Skin of body (tissue), 1 donor: ENCODE measurements at regions not wholly inside any gene's neighbourhood (a gene's known extent, or its start where the extent isn't known, plus 50 kb on each side); places are given as distances from the start of the nearest gene placed in this dataset.

Source experiments
- DNase-seq: peaks from one replicate; lab custom pipeline; 2025; lab: John Stamatoyannopoulos, UW

DNA sequence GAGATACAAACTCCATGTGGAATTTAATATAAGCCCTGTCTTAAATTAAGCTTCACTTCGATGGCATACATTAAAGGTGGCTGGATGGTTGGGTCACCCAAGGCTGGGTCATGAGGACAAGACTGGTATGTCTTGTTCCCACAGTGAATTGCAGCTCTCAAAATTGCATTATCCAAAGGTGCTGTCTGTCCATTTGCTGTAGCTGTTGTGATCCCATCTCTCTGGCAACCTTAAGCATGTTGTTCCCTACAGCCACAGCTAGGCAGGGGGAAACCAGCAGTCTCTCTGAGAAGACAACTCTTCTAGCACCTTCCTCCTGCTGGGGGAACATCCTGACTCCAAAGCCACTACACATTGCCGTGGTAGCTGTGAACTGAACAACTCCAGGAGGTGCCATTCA, 187.0 kb downstream of the NUAK1 start:
- no peak for DNase-seq

DNA sequence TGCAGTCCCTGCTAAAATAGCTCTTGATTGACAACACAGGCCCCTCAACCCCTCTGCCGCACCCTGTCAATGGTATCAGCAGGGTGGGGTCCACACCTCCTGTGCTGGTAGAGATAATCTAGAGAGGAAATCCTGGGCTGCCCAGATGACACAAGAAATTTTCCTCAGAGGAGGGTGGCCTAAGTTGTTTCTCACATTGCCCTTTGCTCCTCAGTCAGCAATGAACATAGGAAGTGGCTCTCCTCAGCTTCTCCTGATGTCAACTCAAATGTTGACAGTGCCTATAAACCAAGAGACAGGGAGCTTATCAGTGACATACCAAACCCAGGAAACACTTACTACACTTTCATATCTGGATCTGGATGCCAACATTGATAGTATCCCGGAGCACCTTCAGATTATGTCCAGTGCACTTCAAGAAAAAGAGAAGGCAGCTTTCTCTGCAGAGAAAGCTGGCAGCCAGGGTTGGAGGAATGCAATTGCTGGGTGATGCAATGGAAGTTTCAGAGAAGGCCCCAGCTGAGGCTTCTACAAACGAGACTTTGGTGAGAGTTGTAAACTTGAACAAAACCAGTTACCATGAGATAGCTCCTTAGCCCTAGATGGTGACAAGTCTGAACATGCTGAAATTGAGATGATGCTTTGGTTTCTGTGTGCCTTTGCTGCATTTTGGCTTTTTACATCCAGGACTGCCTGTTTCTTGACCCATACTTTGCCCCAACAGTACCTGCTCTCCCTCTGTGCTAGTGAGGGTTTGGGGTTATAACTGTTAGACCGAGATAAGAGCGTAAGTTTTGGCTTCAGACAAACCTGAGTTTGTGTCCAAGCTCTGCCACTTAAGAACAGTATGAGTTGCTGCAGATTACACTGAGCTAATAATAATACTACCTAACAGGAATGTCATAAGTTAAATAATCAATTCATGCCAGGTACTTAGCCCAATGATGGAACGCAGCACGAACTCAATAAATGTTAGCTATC, 183.5 kb downstream of the NUAK1 start:
- no peak for DNase-seq

DNA sequence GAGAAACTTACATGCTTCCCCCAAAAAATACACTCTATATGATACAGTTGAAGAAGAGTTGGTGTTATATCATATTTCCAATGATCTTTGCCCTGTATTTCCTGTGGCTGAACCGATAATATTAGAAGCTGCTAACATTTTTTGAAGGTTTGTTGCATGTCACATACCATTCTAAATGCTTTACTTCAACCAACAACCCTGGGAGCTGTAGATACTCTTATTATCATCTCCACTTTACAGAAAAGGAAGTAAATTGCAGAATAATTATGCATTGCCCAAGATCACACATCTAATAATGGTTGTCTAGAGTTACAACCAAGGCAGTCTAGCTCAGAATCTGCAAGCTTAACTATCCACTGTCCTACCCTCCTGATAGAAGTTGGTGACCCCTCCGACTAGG, 182.8 kb downstream of the NUAK1 start:
- DNase-seq, result no peak

DNA sequence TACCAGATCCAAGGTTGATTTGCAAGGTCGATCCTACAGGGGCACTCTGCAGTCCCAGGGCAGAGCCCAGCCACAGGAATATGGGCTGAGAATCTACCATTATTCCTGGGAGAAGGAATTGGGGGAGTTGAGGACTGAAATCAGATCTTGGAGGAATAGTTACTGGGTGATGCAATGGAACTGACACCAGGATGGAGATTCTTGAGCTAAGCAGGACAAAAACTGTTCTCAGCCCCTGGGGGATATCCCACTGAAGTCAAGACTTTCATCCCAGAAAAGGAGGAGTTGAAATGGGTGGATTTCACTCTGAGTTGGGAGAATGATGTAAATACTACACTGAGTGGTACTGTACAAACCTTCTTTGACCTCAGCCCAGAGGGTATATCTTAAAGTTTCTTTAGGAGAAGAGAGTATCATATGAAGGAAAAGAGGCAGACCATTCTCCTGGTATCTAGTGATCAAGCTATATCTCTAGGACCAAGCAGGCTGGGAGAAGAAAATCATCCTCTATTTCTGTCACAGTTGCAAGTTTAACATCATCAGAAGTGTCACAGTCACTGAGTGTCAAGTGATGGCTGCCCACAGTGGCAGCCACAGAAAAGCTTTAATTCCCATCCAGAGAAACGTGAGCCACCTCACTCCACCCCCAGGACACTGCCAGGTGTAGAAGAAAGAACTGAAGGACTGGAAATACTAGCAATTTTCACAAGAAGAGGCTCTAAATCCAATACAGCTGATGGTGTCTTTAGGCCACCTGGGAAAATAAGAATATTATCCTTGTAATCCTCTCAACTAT, 181.9 kb downstream of the NUAK1 start:
- DNase-seq, result no peak

DNA sequence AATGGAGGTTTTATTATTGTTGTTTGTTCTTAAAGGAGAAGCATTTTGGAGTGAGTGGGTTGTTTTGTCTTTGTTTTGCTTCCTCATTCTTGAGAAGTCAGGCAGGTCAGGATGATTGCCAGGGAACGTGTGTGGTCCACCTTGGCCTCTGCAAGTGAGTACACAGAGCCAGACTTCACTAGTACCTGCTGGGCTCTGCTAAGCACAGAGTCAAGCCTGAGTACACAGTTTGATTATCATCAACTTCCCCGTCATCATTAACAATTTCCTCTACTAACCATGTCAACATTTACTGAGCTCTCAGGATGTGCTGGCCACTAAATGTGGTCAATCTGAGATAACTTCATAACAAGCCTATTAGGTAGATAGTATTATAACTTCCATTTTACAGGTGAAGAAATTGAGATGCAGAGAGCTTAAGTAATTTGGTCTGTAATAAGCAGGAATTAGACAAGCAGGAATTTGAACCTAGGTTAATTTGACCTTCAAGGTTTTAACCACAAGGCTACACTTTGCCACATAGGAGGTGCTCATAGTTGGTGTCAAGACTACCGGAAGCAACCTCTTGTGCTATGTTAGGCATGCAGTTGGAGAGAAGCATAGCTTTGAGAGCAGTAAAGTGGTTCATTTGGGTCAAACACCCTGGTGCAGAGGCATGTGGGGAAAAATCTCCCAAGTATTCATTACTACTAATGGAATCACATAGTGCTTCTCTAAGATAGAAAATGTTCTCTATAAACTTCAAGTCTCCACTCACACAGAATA, 178.3 kb downstream of the NUAK1 start:
- no peak for DNase-seq

DNA sequence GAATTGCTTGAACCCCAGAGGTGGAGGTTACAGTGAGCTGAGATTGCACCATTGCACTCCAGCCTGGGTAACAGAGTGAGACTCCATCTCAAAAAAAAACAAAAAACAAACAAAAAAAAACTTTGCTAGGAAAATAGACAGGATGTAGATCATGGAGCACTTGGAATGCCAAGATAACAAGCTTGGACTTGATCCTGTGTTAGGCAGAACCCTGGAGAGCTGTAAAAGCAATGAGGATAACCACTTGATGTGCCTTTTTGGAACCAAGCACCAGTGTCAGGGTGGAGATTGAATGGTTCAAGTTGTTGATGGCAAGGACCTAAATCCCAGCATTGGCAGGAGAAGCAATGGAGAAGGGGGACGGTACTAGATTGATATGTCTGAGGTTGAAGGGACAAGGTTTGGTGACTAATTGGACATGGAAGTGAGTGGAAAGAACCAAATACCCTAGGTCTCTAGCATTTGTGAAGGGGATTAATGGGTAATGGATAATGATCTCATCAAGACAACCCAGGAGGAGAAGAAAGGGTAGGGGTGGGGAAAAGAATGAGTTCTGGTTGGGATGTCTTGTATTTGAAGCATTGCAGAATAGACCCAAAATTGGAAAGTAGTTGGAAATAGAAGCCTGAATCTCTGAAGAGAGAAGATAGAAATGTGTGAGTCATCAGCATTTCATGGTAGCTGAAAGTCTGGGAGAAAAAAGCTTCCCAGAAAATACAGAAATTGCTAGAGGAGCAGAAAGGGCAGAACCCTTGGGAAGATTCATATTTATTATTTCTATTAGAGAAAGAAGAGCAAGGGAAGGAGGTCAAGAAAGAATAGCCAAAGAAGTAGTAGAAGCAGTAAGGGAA, 176.7 kb downstream of the NUAK1 start:
- DNase-seq, result no peak

DNA sequence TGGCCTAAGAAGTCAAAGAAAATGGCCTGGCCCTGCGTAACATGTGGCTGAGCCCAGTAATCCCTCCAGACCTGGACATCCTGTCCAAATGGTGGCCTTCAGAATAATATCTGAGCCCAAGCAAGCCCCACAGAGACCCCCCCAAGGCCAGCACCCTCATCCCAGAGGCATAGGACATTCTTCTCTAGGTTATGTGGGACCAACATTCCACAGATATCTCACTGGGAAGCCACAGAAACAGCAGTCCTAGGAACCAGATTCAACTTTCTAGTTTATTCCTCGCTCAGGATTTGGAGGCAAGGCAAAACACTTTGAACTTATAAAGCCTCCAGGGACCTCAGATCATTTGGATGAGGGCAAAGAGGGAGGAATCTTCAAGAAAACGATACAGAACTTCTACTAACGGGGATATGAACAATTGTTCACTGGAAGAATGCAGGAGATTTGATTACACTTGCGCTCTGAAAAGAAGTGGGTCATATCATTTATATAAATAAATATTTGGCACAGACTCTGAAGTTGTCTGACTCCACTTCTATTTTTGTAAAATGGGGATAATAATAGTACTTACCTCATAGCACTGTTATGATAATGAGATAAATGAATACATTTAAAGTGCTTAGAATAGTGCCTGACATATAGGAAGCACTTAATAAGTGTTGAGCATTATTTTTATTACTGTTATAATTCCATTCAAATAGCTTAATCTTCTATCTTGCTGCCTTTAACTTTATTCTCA, 171.5 kb downstream of the NUAK1 start:
- peak; percentile 9 for DNase-seq

DNA sequence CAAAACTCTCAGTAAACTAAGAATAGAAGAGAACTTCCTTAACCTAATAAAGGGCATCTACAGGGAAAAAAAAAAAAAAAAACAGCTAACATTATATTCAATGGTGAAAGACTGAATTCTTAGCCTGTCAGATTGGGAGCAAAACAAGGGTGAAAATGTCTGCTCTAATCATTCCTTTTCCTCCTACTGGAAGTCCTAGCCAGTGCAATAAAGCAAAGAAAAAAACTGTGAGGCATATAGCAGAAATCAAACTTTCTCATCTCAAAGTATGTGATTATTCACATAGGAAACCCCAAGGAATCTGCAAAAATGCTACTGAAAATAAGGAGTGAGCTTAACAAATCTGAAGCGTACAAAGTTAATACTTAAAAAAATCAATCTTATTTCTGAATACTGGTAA, 170.7 kb downstream of the NUAK1 start:
- no peak for DNase-seq

DNA sequence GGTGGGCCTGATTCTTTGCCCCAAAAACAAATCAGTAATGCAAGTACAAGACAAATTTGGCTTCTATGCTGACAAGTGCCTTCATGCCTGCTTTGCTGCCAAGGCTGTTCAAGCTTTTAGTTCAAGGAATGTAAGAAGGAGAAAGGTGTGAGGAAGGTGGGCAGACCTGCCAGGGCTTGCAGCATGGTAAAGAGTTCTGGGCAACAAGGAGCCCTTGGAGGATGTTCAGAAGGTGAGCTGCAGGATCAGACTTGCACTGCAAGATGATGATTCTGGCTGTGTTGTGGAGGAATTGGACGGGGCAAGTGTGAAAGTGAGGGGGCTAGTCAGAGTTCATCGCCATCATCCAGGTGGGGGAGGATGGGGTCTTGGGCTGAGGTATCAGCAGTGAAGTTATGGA, 167.9 kb downstream of the NUAK1 start:
- no peak for DNase-seq

DNA sequence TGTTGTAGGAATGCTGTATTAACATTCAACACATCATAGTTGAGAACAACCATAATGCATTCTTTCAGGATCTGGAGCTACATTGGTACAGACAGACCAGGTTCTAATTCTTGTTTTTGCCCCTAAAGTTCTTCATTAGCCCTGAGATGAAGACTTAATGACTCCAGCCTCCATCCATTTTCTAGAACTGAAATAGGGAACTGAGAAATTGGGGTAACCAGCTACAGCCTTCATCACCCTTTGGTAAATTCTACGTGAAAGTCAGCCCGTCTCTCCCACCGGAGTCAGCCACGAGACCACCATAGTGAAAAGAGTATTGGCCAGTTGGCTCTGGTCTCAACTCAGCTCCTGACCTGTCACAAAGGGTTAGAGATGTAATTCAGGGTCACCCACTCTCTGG, 164.0 kb downstream of the NUAK1 start:
- no peak for DNase-seq

DNA sequence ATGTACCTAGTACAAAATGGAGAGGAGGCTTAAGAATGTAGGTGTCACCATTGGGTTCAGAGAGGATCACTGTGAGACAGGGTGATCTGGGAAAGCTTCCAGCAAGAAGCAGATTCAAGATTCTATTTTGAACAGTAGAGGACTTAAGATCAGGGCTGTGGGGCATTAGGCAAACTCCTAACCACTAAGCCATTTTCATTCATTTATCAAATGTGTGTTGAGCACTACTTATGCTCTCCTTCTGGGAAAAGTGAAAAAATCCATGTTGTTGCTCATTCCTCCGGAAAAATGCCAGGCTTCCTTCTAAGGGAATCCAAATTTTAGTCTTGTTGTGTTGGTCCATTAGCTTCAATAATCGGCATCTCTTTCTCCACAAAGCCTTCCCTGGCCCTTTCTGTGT, 163.4 kb downstream of the NUAK1 start:
- no peak for DNase-seq

DNA sequence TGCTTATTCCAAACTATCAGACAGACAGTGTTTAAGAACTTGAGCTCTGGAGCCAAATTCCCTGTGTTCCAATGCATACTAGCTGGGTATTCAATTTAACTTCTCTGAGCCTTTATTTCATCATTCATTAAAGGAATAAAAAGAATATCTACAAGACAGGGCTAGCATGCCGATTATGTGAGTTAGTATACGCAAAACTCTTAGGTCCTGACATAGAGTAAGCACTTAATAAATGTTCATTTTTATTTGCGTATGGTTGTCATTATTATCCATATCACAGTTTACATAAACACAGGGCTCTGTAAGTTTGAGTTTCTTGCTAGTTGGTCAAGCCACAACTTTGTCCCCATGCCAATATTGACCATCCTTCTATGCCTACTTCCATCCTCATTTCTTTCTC, 161.5 kb downstream of the NUAK1 start:
- DNase-seq, result no peak

DNA sequence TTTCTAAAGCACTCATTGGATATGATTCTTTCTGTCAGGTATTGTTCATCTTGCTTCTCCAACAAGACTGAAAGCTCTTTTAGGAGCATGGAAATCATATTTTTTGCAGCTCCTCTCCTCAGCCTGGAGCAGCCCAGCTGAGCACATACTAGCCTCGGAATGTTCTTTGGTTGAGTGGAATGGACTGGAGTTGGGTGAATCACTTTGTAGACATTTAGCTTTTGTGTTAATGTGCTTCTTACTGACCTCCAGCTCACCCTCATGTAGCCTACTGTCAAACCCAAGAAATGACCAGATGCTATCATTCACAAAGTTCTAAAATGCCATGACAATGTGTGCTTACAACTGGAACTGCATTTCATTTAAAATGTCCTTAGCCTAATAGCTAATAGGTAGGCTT, 161.1 kb downstream of the NUAK1 start:
- DNase-seq, result no peak

DNA sequence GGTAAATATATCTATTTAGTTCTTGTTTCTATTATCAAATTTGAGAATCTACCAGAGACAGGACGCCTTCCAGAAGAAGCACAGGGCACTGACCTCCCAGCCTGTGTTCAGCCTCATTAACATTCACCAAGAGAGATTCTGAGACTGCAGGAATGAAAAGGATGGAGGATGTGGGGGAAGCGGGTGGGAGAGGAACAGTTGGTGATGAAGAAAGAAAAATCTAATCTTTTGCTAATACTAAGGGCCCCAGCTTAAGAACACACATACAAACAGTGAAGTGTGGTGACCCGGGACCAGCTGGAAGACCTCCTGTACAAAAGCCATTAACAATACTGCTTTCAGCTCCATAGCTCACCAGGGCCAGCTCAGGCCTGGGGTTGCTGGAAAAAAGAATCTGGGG, 160.5 kb downstream of the NUAK1 start:
- DNase-seq, result no peak

DNA sequence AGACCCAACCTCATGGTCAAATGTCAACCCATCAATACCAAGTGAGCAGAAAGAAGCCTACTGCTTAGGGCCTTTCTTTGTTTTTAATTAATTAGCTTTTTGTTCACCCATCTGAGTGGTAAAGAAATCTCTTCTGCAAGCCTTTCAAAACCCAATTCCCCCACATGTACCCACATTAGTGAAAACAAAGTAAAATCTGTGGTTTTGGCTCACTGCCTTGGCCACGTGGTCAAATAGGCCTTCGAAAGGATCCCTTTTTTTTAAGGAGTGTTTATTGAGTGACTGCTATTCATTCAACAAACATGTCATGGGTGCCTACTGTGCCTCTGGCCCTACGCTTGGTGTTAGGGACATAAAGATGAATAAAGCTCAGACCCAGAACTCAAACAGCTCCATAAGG, 160.1 kb downstream of the NUAK1 start:
- DNase-seq, result no peak

DNA sequence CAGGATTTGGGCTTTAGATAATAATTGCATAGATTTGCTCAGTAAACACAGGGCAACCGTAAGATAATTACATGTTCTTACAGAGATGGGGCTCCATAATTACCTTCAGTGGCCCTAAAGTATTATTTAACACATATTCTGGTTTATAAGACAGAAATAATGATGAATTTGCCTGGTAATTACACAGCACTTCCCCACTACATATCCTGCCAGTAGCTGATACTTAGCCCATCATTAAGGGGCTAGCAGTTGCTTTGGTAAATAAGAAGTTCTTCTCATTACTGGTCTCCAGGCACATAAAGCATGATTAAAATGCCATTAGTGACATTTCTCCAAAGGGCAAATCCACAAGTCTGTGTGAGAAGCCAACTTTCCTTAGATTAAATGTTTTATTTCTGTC, 158.7 kb downstream of the NUAK1 start:
- DNase-seq, result no peak

DNA sequence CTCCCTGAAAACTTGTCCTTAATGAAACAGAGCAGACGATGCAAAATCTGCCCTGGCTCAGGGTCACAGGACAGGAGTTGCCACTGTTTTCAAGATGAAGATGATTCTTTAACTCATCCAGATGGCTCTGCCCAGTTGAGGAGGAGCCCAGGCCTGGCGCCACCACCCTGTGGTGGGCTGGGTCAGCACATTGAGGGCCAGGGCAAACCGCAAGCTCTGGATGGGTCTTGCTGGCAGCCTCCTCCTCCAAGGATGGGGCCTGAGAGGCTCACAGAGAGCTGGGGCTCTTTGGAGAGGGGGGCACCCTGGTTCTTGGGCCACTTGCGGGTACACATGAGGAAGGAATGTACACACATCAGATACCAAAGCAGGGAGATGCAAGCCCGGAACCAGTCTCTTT, 158.2 kb downstream of the NUAK1 start:
- DNase-seq, result no peak

DNA sequence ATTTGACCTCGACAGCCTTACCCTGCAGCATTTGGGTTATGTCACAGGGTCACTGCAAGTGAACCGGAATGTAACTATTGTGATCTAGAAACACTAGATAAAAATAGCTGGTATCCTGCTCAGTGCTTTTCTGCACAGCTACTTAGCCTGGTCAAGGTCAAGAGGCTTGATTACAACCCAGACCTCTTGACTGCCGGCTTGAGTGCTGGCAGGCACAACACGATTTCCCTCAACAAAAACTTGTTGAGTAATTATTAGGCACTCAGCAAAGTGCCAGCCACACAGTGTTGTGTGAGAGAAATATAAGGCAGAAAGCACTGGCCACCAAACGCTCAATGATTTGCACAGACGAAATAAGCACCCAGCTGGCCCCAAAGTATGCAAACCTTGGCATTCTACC, 156.7 kb downstream of the NUAK1 start:
- no peak for DNase-seq

DNA sequence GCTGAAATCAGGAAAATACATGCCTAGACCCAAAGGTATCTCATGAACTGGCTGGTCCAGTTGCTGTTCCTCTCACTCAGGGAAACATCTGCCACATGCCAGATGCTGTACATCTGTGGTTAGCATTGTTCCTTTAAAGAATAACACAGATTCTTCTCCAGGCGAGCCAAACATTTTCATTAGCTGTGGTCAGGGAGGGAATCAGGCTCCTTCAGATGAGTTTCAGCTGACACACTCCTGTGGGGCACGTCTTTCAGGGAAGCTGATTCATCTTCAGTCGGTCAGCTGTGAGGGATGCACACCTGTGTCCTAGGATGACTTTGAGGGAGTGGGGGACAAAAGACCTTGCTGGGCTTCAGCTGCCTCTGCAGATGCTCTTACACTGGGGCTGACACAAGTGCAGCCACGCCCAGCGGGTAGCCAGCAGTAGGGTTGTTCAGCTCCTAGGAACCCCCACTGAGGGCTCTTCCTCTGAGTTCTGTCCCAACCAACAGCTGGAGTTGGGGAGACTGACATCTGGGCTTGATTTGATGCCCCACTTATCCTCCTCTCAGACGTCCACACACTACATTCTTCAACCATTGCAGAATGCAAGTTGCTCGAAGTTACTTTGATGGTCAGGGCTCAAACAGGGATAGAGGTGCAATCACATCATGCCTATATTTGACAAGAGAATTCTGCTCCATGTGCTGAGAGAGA, 155.0 kb downstream of the NUAK1 start:
- peak; percentile 19 for DNase-seq

DNA sequence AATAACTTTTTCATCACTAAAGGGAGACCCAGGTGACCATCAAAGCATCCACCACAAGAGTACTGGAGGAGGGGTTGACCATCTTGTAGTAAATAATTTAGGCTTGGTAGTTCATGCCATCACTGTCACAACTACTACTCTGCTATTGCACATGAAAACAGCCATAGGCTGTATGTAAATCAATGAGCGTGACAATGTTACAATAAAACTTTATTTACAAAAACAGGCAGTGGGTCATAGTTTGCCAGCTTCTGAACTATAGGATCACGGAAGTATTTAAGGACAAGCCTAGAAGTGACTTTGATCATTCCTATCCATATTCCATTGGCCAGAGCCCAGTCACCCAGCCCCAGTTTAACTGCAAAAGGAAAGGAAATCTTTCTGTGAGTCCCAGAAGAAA, 153.4 kb downstream of the NUAK1 start:
- DNase-seq, result no peak
